ENCODE measurements at regions not wholly inside any gene's neighbourhood (a gene's known extent, or its start where the extent isn't known, plus 50 kb on each side); places are given as distances from the start of the nearest gene placed in this dataset.

GRCh38 chr14:98444077-98444476 lies 827.9 kb downstream of the BCL11B start:
- Histone ChIP-seq H3K27ac (ENCODE audit: low read depth in 2 of 2, low read length in 2 of 2) (no peak overlapping the region), H3K36me3 (ENCODE audit: control insufficient read depth in 2 of 3, insufficient read depth in 3 of 3, low read length in 3 of 3) (no peaks in the 10 kb centered on the region), H3K4me3 (ENCODE audit: low read length in 3 of 3) (no peak overlapping the region), H3K27me3 (ENCODE audit: control insufficient read depth, insufficient read depth, low read length) (no peaks in the 10 kb centered on the region), H3K9ac (ENCODE audit: low read length in 3 of 3) (no peak overlapping the region), H3K4me1 (ENCODE audit: control insufficient read depth in 2 of 3, insufficient read depth in 2 of 3, low read depth in 1 of 3, low read length in 3 of 3) (no peaks in the 10 kb centered on the region), H3K9me3 (ENCODE audit: control insufficient read depth in 2 of 3, insufficient read depth in 1 of 3, low read length in 3 of 3) (no peaks in the 10 kb centered on the region)
- FAIRE-seq = no peak
- no peak for DNase-seq
- intact Hi-C loops (cut with DNase I) = no loop called here
- TF ChIP-seq, protein P1, sequence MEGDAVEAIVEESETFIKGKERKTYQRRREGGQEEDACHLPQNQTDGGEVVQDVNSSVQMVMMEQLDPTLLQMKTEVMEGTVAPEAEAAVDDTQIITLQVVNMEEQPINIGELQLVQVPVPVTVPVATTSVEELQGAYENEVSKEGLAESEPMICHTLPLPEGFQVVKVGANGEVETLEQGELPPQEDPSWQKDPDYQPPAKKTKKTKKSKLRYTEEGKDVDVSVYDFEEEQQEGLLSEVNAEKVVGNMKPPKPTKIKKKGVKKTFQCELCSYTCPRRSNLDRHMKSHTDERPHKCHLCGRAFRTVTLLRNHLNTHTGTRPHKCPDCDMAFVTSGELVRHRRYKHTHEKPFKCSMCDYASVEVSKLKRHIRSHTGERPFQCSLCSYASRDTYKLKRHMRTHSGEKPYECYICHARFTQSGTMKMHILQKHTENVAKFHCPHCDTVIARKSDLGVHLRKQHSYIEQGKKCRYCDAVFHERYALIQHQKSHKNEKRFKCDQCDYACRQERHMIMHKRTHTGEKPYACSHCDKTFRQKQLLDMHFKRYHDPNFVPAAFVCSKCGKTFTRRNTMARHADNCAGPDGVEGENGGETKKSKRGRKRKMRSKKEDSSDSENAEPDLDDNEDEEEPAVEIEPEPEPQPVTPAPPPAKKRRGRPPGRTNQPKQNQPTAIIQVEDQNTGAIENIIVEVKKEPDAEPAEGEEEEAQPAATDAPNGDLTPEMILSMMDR (IDR thresholded peaks at IDR 0.05; ENCODE audit: borderline replicate concordance, extremely low read depth, insufficient read depth) = no peak

DNA sequence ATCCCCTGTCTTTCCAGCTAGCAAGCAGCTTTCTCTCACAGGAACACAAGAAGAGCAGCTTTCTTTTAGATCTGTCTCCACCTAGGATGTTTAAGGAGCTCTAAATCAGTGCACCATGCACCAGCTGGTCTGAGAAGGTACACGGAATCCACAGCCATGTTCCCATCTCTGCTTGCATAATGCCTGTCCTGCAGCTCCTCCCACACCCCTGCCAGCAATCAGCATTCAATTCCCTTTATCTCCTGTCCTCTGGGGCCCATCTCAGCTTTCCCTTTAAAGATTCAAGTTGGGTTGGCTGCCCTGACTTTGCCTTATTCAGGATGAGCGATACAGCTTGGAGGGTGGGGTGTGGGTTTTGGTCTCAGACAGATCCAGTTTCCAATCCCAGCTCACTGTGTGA lies 826.3 kb downstream of the BCL11B start:
- DNase-seq = no peak
- TF ChIP-seq, protein P1 (IDR thresholded peaks at IDR 0.05; ENCODE audit: borderline replicate concordance, extremely low read depth, insufficient read depth) = no peak
- Histone ChIP-seq H3K27ac (ENCODE audit: low read depth in 2 of 2, low read length in 2 of 2) (no peak overlapping the region), H3K4me1 (ENCODE audit: control insufficient read depth in 2 of 3, insufficient read depth in 2 of 3, low read depth in 1 of 3, low read length in 3 of 3) (no peaks in the 10 kb centered on the region), H3K9ac (ENCODE audit: low read length in 3 of 3) (no peak overlapping the region), H3K27me3 (ENCODE audit: control insufficient read depth, insufficient read depth, low read length) (no peaks in the 10 kb centered on the region), H3K36me3 (ENCODE audit: control insufficient read depth in 2 of 3, insufficient read depth in 3 of 3, low read length in 3 of 3) (no peaks in the 10 kb centered on the region), H3K4me3 (ENCODE audit: low read length in 3 of 3) (no peak overlapping the region), H3K9me3 (ENCODE audit: control insufficient read depth in 2 of 3, insufficient read depth in 1 of 3, low read length in 3 of 3) (no peaks in the 10 kb centered on the region)
- intact Hi-C loops (cut with DNase I) = no loop called here
- no peak for FAIRE-seq

- Histone ChIP-seq H3K27me3 (ENCODE audit: control insufficient read depth, insufficient read depth, low read length) (no peaks in the 10 kb centered on the region), H3K4me1 (ENCODE audit: control insufficient read depth in 2 of 3, insufficient read depth in 2 of 3, low read depth in 1 of 3, low read length in 3 of 3) (no peaks in the 10 kb centered on the region), H3K9me3 (ENCODE audit: control insufficient read depth in 2 of 3, insufficient read depth in 1 of 3, low read length in 3 of 3) (no peaks in the 10 kb centered on the region), H3K4me3 (ENCODE audit: low read length in 3 of 3) (no peak overlapping the region), H3K36me3 (ENCODE audit: control insufficient read depth in 2 of 3, insufficient read depth in 3 of 3, low read length in 3 of 3) (no peaks in the 10 kb centered on the region), H3K9ac (ENCODE audit: low read length in 3 of 3) (no peak overlapping the region), H3K27ac (ENCODE audit: low read depth in 2 of 2, low read length in 2 of 2) (no peak overlapping the region)
- intact Hi-C loops (cut with DNase I) = no loop called here
- TF ChIP-seq, protein P1 (IDR thresholded peaks at IDR 0.05; ENCODE audit: borderline replicate concordance, extremely low read depth, insufficient read depth) = no peak
- DNase-seq = no peak
- FAIRE-seq = no peak
Observed at GRCh38 chr14:98446508-98446907, 825.5 kb downstream of the BCL11B start.

- H3K9me3 ChIP-seq (ENCODE audit: control insufficient read depth in 2 of 3, insufficient read depth in 1 of 3, low read length in 3 of 3) = no peaks in the 10 kb centered on the region
- no peak overlapping the region for H3K4me3 ChIP-seq (ENCODE audit: low read length in 3 of 3)
- DNase-seq (no peak), FAIRE-seq (no peak)
- H3K27ac ChIP-seq (ENCODE audit: low read depth in 2 of 2, low read length in 2 of 2) = no peak overlapping the region
- H3K27me3 ChIP-seq (ENCODE audit: control insufficient read depth, insufficient read depth, low read length) = no peaks in the 10 kb centered on the region
- TF ChIP-seq, protein P1 (IDR thresholded peaks at IDR 0.05; ENCODE audit: borderline replicate concordance, extremely low read depth, insufficient read depth) = no peak
- no peak overlapping the region for H3K9ac ChIP-seq (ENCODE audit: low read length in 3 of 3)
- intact Hi-C loops (cut with DNase I) = no loop called here
- H3K36me3 ChIP-seq (ENCODE audit: control insufficient read depth in 2 of 3, insufficient read depth in 3 of 3, low read length in 3 of 3) = no peaks in the 10 kb centered on the region
- no peaks in the 10 kb centered on the region for H3K4me1 ChIP-seq (ENCODE audit: control insufficient read depth in 2 of 3, insufficient read depth in 2 of 3, low read depth in 1 of 3, low read length in 3 of 3)
Observed at GRCh38 chr14:98456231-98456630, 815.8 kb downstream of the BCL11B start.

Data from kidney (tissue), 13 donors.